ENCODE measurements at regions not wholly inside any gene's neighbourhood (a gene's known extent, or its start where the extent isn't known, plus 50 kb on each side); places are given as distances from the start of the nearest gene placed in this dataset.
"Not testable (repeated sequence)": the region's sequence is repeated elsewhere in the genome, so short reads cannot be mapped to it uniquely, and the experiment has no call there.

GRCh38 chr4:66842026-66842723, 703.1 kb downstream of the CENPC start:
- no peak for DNase-seq (ENCODE audit: low read depth, low spot score)

GRCh38 chr4:66840178-66840577, 705.1 kb downstream of the CENPC start:
- no peak for DNase-seq (ENCODE audit: low read depth, low spot score)

- no peak for DNase-seq (ENCODE audit: low read depth, low spot score)
Measured at GRCh38 chr4:66837279-66837922, 707.9 kb downstream of the CENPC start.

GRCh38 chr4:66829310-66829709, 716.0 kb downstream of the CENPC start:
- DNase-seq (ENCODE audit: low read depth, low spot score): no peak

GRCh38 chr4:66820681-66821080, 724.6 kb downstream of the CENPC start:
- no peak for DNase-seq (ENCODE audit: low read depth, low spot score)

- no peak for DNase-seq (ENCODE audit: low read depth, low spot score)
Measured at GRCh38 chr4:66814277-66814676, 731.0 kb downstream of the CENPC start.

GRCh38 chr4:66805582-66805981, 739.7 kb downstream of the CENPC start:
- no peak for DNase-seq (ENCODE audit: low read depth, low spot score)

- DNase-seq (ENCODE audit: low read depth, low spot score): no peak
Measured at GRCh38 chr4:66804979-66805378, 740.3 kb downstream of the CENPC start.

GRCh38 chr4:66797608-66798007, 747.7 kb downstream of the CENPC start:
- DNase-seq (ENCODE audit: low read depth, low spot score): no peak

- DNase-seq (ENCODE audit: low read depth, low spot score): no peak
Measured at GRCh38 chr4:66795724-66796123, 749.6 kb downstream of the CENPC start.

- no peak for DNase-seq (ENCODE audit: low read depth, low spot score)
Measured at GRCh38 chr4:66794390-66795034, 750.8 kb downstream of the CENPC start.

GRCh38 chr4:66791686-66792085, 753.6 kb downstream of the CENPC start:
- DNase-seq (ENCODE audit: low read depth, low spot score): no peak

- DNase-seq (ENCODE audit: low read depth, low spot score): no peak
Measured at GRCh38 chr4:66785479-66785878, 759.8 kb downstream of the CENPC start.

- not testable (repeated sequence) for DNase-seq (ENCODE audit: low read depth, low spot score)
Measured at GRCh38 chr4:66782751-66783150, 762.6 kb downstream of the CENPC start.

- no peak for DNase-seq (ENCODE audit: low read depth, low spot score)
Measured at GRCh38 chr4:66777097-66777496, 768.2 kb downstream of the CENPC start.

GRCh38 chr4:66769441-66769840, 775.9 kb downstream of the CENPC start:
- DNase-seq (ENCODE audit: low read depth, low spot score): no peak

GRCh38 chr4:66767442-66767841, 777.9 kb downstream of the CENPC start:
- no peak for DNase-seq (ENCODE audit: low read depth, low spot score)

- DNase-seq (ENCODE audit: low read depth, low spot score): no peak
Measured at GRCh38 chr4:66766557-66766956, 778.7 kb downstream of the CENPC start.

- DNase-seq (ENCODE audit: low read depth, low spot score): no peak
Measured at GRCh38 chr4:66750273-66750672, 795.0 kb downstream of the CENPC start.

- not testable (repeated sequence) for DNase-seq (ENCODE audit: low read depth, low spot score)
Measured at GRCh38 chr4:66746918-66747317, 798.4 kb downstream of the CENPC start.

GRCh38 chr4:66741081-66741480, 804.2 kb downstream of the CENPC start:
- DNase-seq (ENCODE audit: low read depth, low spot score): no peak

GRCh38 chr4:66736606-66737005, 808.7 kb downstream of the CENPC start:
- no peak for DNase-seq (ENCODE audit: low read depth, low spot score)

- DNase-seq (ENCODE audit: low read depth, low spot score): no peak
Measured at GRCh38 chr4:66728280-66728679, 817.0 kb downstream of the CENPC start.
